Sigmoid colon (tissue), 6 donors: ENCODE measurements at regions not wholly inside any gene's neighbourhood (a gene's known extent, or its start where the extent isn't known, plus 50 kb on each side); places are given as distances from the start of the nearest gene placed in this dataset.

ENCODE experiments used
- DNase-seq: peaks from one replicate; pipeline ENCODE4 v3.0.0-alpha.2; 2019
- H3K27ac ChIP-seq, 4 donors: fragments of 200-600 bp; sonication (generic); one replicate each; pipeline ENCODE4 v1.5.1; 2016 to 2019; ENCODE audit warnings: mild to moderate bottlenecking in 1 of 4
- H3K27me3 ChIP-seq, 3 donors: fragments of 200-600 bp; sonication (generic); one replicate each; pipeline ENCODE4 v1.5.1; 2019; ENCODE audit warnings: mild to moderate bottlenecking in 1 of 3
- H3K36me3 ChIP-seq, 4 donors: fragments of 200-600 bp; sonication (generic); one replicate each; pipeline ENCODE4 v1.5.1; 2016 to 2019
- H3K4me1 ChIP-seq, 4 donors: fragments of 200-600 bp; sonication (generic); one replicate each; pipeline ENCODE4 v1.5.1; 2017 to 2019
- H3K4me3 ChIP-seq, 4 donors: fragments of 200-600 bp; sonication (generic); one replicate each; pipeline ENCODE4 v1.5.1; 2017 to 2019; ENCODE audit warnings: mild to moderate bottlenecking in 2 of 4, moderate library complexity in 1 of 4
- H3K9me3 ChIP-seq, 4 donors: fragments of 200-600 bp in 3 of 4; sonication (generic) in 3 of 4; one replicate each; pipeline versions ENCODE4 v1.5.1 to v1.6.1; 2013 to 2019
- CTCF ChIP-seq, 4 experiments: fragments of 450-650 bp in 3 of 4; fragments of 200-600 bp in 1 of 4; IDR thresholded peaks; one replicate each; pipeline ENCODE4 v1.5.1; 2016 to 2019; ENCODE audit warnings: antibody characterized with exemption in 4 of 4, mild to moderate bottlenecking in 3 of 4, moderate library complexity in 2 of 4
- EP300 ChIP-seq, 4 donors: sonication (generic); formaldehyde crosslinking; IDR thresholded peaks; one replicate each; pipeline ENCODE4 v1.6.1; 2017; ENCODE audit warnings: antibody characterized with exemption in 4 of 4
- POLR2A ChIP-seq, 2 donors: fragments of 450-650 bp; IDR thresholded peaks; one replicate each; pipeline ENCODE4 v1.6.1; 2016; ENCODE audit warnings: antibody characterized with exemption in 2 of 2, mild to moderate bottlenecking in 2 of 2, moderate library complexity in 2 of 2
- POLR2AphosphoS5 ChIP-seq, 4 donors: sonication (generic); formaldehyde crosslinking; IDR thresholded peaks; one replicate each; pipeline ENCODE4 v1.6.1; 2017; ENCODE audit warnings: antibody characterized with exemption in 4 of 4
- WGBS, 2 donors: extraction: QIAGEN DNeasy Blood & Tissue Kit; methylation state at CpG; one replicate each; pipeline ENCODE4 v1.1.7; 2013; 5-methylcytosine and 5-hydroxymethylcytosine counted together
- intact Hi-C: fragments of 100-400 bp; cut with DNase I; formaldehyde crosslinking; loops from one replicate; pipeline ENCODE4 v1.15.1; 2023
- donor health status: healthy with polysubstance abuse.
- donor health status: healthy.

- H3K9me3 ChIP-seq = no peaks in the 10 kb centered on the region
- intact Hi-C loops = loop anchor here (5.0 to 10.0 kb wide), 5 partner anchors 53 to 1145 kb away; no protein-coding TSS in a partner anchor
- H3K27me3 ChIP-seq = no peaks in the 10 kb centered on the region
- H3K36me3 ChIP-seq = no peaks in the 10 kb centered on the region
- H3K27ac ChIP-seq = peak overlapping the region; percentile 76 to 91 (median 85)
- H3K4me1 ChIP-seq = peaks cover 3 to 80% (median 69%) of the 10 kb centered on the region in 4 donors
- no peak for TF ChIP-seq EP300 (IDR thresholded peaks at IDR 0.05)
- no peak for TF ChIP-seq POLR2A (IDR thresholded peaks at IDR 0.05)
- no peak for TF ChIP-seq POLR2AphosphoS5 (IDR thresholded peaks at IDR 0.05)
- no peak for TF ChIP-seq CTCF (IDR thresholded peaks at IDR 0.05)
- DNase-seq = no peak
- 58 to 81% methylated on average over 4 of the region's 4 CpGs for WGBS, 2 donors
- no peak overlapping the region for H3K4me3 ChIP-seq
Measured at GRCh38 chr2:66699416-66699792, 264.5 kb downstream of the MEIS1 start.

GRCh38 chr2:66699793-66700676, 265.1 kb downstream of the MEIS1 start:
- Histone ChIP-seq H3K4me3 (no peak overlapping the region), H3K4me1 (peaks cover 3 to 74% (median 65%) of the 10 kb centered on the region in 4 donors), H3K27ac (peak overlapping the region; percentile 76 to 91 (median 85)), H3K27me3 (no peaks in the 10 kb centered on the region), H3K9me3 (no peaks in the 10 kb centered on the region), H3K36me3 (no peaks in the 10 kb centered on the region)
- intact Hi-C loops = loop anchor here (5.0 to 10.0 kb wide), 7 partner anchors 42 to 1145 kb away; no protein-coding TSS in a partner anchor
- no peak for DNase-seq
- TF ChIP-seq EP300 (IDR thresholded peaks at IDR 0.05) (no peak), CTCF (IDR thresholded peaks at IDR 0.05) (no peak), POLR2AphosphoS5 (IDR thresholded peaks at IDR 0.05) (peak in 1 of 4 donors; percentile 5), POLR2A (IDR thresholded peaks at IDR 0.05) (no peak)
- WGBS, 2 donors = 38 to 67% methylated on average over 7 of the region's 7 CpGs

GRCh38 chr2:66700677-66701066, 265.7 kb downstream of the MEIS1 start:
- H3K4me1 ChIP-seq = peaks cover 3 to 67% (median 58%) of the 10 kb centered on the region in 4 donors
- no peaks in the 10 kb centered on the region for H3K9me3 ChIP-seq
- intact Hi-C loops = loop anchor here (5.0 kb wide), 2 partner anchors 42 to 92 kb away; no protein-coding TSS in a partner anchor
- H3K4me3 ChIP-seq = no peak overlapping the region
- peak overlapping the region; percentile 76 to 91 (median 85) for H3K27ac ChIP-seq
- no peaks in the 10 kb centered on the region for H3K36me3 ChIP-seq
- TF ChIP-seq POLR2A (IDR thresholded peaks at IDR 0.05) = no peak
- no peak for TF ChIP-seq POLR2AphosphoS5 (IDR thresholded peaks at IDR 0.05)
- DNase-seq = no peak
- H3K27me3 ChIP-seq = no peaks in the 10 kb centered on the region
- WGBS, 2 donors = 26 to 64% methylated on average over 3 of the region's 3 CpGs

- DNase-seq = no peak
- Histone ChIP-seq H3K27ac (peak overlapping the region; percentile 76 to 91 (median 85)), H3K4me1 (peaks cover 3 to 62% (median 54%) of the 10 kb centered on the region in 4 donors), H3K27me3 (no peaks in the 10 kb centered on the region), H3K36me3 (no peaks in the 10 kb centered on the region), H3K9me3 (no peaks in the 10 kb centered on the region), H3K4me3 (no peak overlapping the region)
- intact Hi-C loops = loop anchor here (5.0 kb wide), 2 partner anchors 41 to 91 kb away; no protein-coding TSS in a partner anchor
- TF ChIP-seq POLR2A (IDR thresholded peaks at IDR 0.05) (no peak), POLR2AphosphoS5 (IDR thresholded peaks at IDR 0.05) (peak; percentile 49 to 82 (median 80)), CTCF (IDR thresholded peaks at IDR 0.05) (no peak), EP300 (IDR thresholded peaks at IDR 0.05) (peak; percentile 27 to 98 (median 90))
- WGBS, 2 donors = 39 to 69% methylated on average over 2 of the region's 2 CpGs
Measured at GRCh38 chr2:66701251-66701650, 266.3 kb downstream of the MEIS1 start.

- no peak overlapping the region for H3K4me3 ChIP-seq
- no peaks in the 10 kb centered on the region for H3K9me3 ChIP-seq
- TF ChIP-seq POLR2AphosphoS5 (IDR thresholded peaks at IDR 0.05) (no peak), CTCF (IDR thresholded peaks at IDR 0.05) (no peak), POLR2A (IDR thresholded peaks at IDR 0.05) (no peak), EP300 (IDR thresholded peaks at IDR 0.05) (no peak)
- 75 to 80% methylated on average over 1 of the region's 1 CpG for WGBS, 2 donors
- DNase-seq = no peak
- H3K27ac ChIP-seq = peak overlapping the region; percentile 76 to 91 (median 85)
- peaks cover 3 to 59% (median 52%) of the 10 kb centered on the region in 4 donors for H3K4me1 ChIP-seq
- no peaks in the 10 kb centered on the region for H3K27me3 ChIP-seq
- no peaks in the 10 kb centered on the region for H3K36me3 ChIP-seq
- intact Hi-C loops = loop anchor here (5.0 kb wide), 2 partner anchors 41 to 91 kb away; no protein-coding TSS in a partner anchor
Measured at GRCh38 chr2:66701656-66702055, 266.7 kb downstream of the MEIS1 start.
